ENCODE measurements at regions not wholly inside any gene's neighbourhood (a gene's known extent, or its start where the extent isn't known, plus 50 kb on each side); places are given as distances from the start of the nearest gene placed in this dataset.

- Histone ChIP-seq H3K36me3 (replicated peaks; ENCODE audit: low read depth, low read length) (no peaks in the 10 kb centered on the region), H3K4me2 (ENCODE audit: low read length) (peak overlapping the region; percentile 34), H3K4me3 (ENCODE audit: low read length) (no peak overlapping the region), H3K9ac (ENCODE audit: low read length) (no peak overlapping the region), H4K20me1 (ENCODE audit: insufficient read depth, low read length) (no peaks in the 10 kb centered on the region), H3K4me1 (ENCODE audit: low read length) (peaks cover 13% of the 10 kb centered on the region), H3K79me2 (ENCODE audit: low read length) (no peaks in the 10 kb centered on the region), H3K27ac (ENCODE audit: low read length) (no peak overlapping the region), H3K9me3 (ENCODE audit: insufficient read depth, low read length) (no peaks in the 10 kb centered on the region), H2AFZ (ENCODE audit: low read depth, low read length) (no peak overlapping the region), H3K27me3 (ENCODE audit: low read depth, low read length) (no peaks in the 10 kb centered on the region)
- TF ChIP-seq CTCF (IDR thresholded peaks at IDR 0.05; ENCODE audit: low read depth, low read length) (no peak), EZH2phosphoT487 (IDR thresholded peaks at IDR 0.05; ENCODE audit: low read depth) (no peak)
Measured at GRCh38 chr6:23272536-23272935, 703.2 kb downstream of the HDGFL1 start.

DNA sequence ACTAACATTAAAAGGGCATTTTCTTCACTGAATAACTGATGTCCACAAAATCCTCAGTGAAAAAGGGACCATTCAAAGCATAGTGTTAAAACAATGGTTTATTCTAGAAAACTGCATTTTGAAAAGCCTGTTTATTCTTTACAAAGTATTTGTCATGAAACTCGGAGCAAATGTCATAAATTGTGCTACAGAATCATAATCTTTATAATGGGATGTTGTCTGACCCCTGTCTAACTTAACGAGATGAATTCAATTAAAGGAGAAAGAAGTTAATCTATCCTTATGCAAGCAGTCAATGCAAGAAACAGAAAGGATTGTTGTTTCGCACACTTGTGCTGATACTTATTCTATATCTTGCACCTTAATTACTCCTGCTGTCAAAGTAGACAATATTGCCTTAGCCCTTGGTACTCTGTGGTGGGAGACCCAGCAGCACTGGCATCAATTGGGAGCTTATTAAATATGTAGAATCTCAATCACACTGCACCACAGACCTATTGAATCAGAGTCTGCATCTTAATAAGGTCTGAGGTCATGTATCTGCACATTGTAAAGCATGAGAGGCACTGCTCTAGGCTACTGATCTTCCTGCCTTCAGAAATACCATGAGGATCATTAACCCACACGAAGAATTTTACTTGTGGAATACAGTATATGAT lies 708.3 kb downstream of the HDGFL1 start:
- H3K27ac ChIP-seq (ENCODE audit: low read length), result no peak overlapping the region
- no peak overlapping the region for H3K9ac ChIP-seq (ENCODE audit: low read length)
- no peaks in the 10 kb centered on the region for H3K36me3 ChIP-seq (replicated peaks; ENCODE audit: low read depth, low read length)
- H2AFZ ChIP-seq (ENCODE audit: low read depth, low read length), result no peak overlapping the region
- H3K79me2 ChIP-seq (ENCODE audit: low read length), result no peaks in the 10 kb centered on the region
- no peaks in the 10 kb centered on the region for H3K9me3 ChIP-seq (ENCODE audit: insufficient read depth, low read length)
- no peaks in the 10 kb centered on the region for H3K27me3 ChIP-seq (ENCODE audit: low read depth, low read length)
- no peak overlapping the region for H3K4me2 ChIP-seq (ENCODE audit: low read length)
- peaks cover 11% of the 10 kb centered on the region for H3K4me1 ChIP-seq (ENCODE audit: low read length)
- TF ChIP-seq EZH2phosphoT487 (IDR thresholded peaks at IDR 0.05; ENCODE audit: low read depth), result no peak
- TF ChIP-seq CTCF (IDR thresholded peaks at IDR 0.05; ENCODE audit: low read depth, low read length), result no peak
- no peak overlapping the region for H3K4me3 ChIP-seq (ENCODE audit: low read length)
- no peaks in the 10 kb centered on the region for H4K20me1 ChIP-seq (ENCODE audit: insufficient read depth, low read length)

DNA sequence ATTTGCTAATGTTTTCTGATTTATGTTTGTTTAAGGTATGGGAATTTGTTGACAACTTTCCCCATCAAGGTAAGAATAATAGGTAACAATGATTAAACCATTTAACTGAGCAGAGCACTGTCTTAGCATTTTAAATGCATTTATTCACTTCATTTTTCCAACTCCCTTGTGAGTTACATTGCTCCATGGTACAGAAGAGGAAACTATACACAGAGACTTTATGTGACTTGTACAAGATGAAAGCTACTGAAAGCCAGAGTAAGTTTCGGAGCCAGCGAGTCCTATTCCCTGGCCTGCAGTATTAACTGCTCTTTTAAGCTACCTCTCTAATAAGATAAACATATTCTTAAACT lies 708.8 kb downstream of the HDGFL1 start:
- Histone ChIP-seq H3K9me3 (ENCODE audit: insufficient read depth, low read length) (no peaks in the 10 kb centered on the region), H3K4me3 (ENCODE audit: low read length) (no peak overlapping the region), H4K20me1 (ENCODE audit: insufficient read depth, low read length) (no peaks in the 10 kb centered on the region), H3K79me2 (ENCODE audit: low read length) (no peaks in the 10 kb centered on the region), H3K36me3 (replicated peaks; ENCODE audit: low read depth, low read length) (no peaks in the 10 kb centered on the region), H3K4me2 (ENCODE audit: low read length) (no peak overlapping the region), H3K4me1 (ENCODE audit: low read length) (peaks cover 6% of the 10 kb centered on the region), H3K27ac (ENCODE audit: low read length) (no peak overlapping the region), H3K9ac (ENCODE audit: low read length) (no peak overlapping the region), H3K27me3 (ENCODE audit: low read depth, low read length) (no peaks in the 10 kb centered on the region), H2AFZ (ENCODE audit: low read depth, low read length) (no peak overlapping the region)
- TF ChIP-seq CTCF (IDR thresholded peaks at IDR 0.05; ENCODE audit: low read depth, low read length), result no peak
- TF ChIP-seq EZH2phosphoT487 (IDR thresholded peaks at IDR 0.05; ENCODE audit: low read depth), result no peak

GRCh38 chr6:23280437-23280836 lies 711.1 kb downstream of the HDGFL1 start:
- H3K4me1 ChIP-seq (ENCODE audit: low read length), result peaks cover 5% of the 10 kb centered on the region
- no peaks in the 10 kb centered on the region for H3K9me3 ChIP-seq (ENCODE audit: insufficient read depth, low read length)
- H3K27me3 ChIP-seq (ENCODE audit: low read depth, low read length), result no peaks in the 10 kb centered on the region
- H2AFZ ChIP-seq (ENCODE audit: low read depth, low read length), result no peak overlapping the region
- H3K9ac ChIP-seq (ENCODE audit: low read length), result no peak overlapping the region
- H3K4me3 ChIP-seq (ENCODE audit: low read length), result no peak overlapping the region
- no peak overlapping the region for H3K27ac ChIP-seq (ENCODE audit: low read length)
- H3K79me2 ChIP-seq (ENCODE audit: low read length), result no peaks in the 10 kb centered on the region
- TF ChIP-seq CTCF (IDR thresholded peaks at IDR 0.05; ENCODE audit: low read depth, low read length), result no peak
- no peaks in the 10 kb centered on the region for H4K20me1 ChIP-seq (ENCODE audit: insufficient read depth, low read length)
- H3K36me3 ChIP-seq (replicated peaks; ENCODE audit: low read depth, low read length), result no peaks in the 10 kb centered on the region
- no peak overlapping the region for H3K4me2 ChIP-seq (ENCODE audit: low read length)

Data from OCI-LY3 (cell line).